AG09309 (cell line): ENCODE measurements at regions not wholly inside any gene's neighbourhood (a gene's known extent, or its start where the extent isn't known, plus 50 kb on each side); places are given as distances from the start of the nearest gene placed in this dataset.
"Not testable (repeated sequence)": the region's sequence is repeated elsewhere in the genome, so short reads cannot be mapped to it uniquely, and the experiment has no call there.

Experiments
- DNase-seq: peaks from one replicate; pipeline ENCODE4 v3.0.0-alpha.2; 2010; ENCODE audit warnings: low read depth
- H3K4me3 ChIP-seq: 2 replicates; pipeline ENCODE4 v1.5.1; 2011; ENCODE audit warnings: mild to moderate bottlenecking, low read depth, low read length, moderate library complexity; ENCODE audit not compliant: control insufficient read depth
- TF ChIP-seq, protein P1 (sequence below): IDR thresholded peaks from 2 replicates; pipeline ENCODE4 v1.5.1; 2011; ENCODE audit warnings: mild to moderate bottlenecking, low read depth, low read length, inconsistent platforms; ENCODE audit not compliant: insufficient read depth, control insufficient read depth; ENCODE audit errors: missing control alignments

DNA sequence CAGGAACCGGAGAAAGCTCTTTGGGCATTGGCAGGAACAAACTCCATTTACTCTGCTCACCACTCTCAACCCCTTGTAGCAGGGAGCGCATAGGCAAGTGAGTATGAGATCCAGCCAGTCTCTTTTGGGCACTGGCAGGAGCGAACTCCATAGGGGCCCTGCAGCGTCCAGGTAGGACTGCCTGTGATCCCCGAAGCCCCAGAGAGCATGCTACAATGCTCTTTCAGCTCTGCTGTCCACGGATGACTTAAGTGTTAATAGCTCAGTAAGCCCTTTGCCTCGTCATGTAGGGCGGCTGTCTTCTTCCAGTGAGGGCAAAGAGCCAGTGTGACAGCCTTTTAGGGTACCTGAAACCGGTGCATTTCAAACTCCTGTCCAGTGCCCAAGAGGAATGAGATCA is 1525.6 kb upstream of the RAG2 start:
- DNase-seq = no peak
- TF ChIP-seq, protein P1, sequence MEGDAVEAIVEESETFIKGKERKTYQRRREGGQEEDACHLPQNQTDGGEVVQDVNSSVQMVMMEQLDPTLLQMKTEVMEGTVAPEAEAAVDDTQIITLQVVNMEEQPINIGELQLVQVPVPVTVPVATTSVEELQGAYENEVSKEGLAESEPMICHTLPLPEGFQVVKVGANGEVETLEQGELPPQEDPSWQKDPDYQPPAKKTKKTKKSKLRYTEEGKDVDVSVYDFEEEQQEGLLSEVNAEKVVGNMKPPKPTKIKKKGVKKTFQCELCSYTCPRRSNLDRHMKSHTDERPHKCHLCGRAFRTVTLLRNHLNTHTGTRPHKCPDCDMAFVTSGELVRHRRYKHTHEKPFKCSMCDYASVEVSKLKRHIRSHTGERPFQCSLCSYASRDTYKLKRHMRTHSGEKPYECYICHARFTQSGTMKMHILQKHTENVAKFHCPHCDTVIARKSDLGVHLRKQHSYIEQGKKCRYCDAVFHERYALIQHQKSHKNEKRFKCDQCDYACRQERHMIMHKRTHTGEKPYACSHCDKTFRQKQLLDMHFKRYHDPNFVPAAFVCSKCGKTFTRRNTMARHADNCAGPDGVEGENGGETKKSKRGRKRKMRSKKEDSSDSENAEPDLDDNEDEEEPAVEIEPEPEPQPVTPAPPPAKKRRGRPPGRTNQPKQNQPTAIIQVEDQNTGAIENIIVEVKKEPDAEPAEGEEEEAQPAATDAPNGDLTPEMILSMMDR = no peak
- H3K4me3 ChIP-seq = no peak overlapping the region

DNA sequence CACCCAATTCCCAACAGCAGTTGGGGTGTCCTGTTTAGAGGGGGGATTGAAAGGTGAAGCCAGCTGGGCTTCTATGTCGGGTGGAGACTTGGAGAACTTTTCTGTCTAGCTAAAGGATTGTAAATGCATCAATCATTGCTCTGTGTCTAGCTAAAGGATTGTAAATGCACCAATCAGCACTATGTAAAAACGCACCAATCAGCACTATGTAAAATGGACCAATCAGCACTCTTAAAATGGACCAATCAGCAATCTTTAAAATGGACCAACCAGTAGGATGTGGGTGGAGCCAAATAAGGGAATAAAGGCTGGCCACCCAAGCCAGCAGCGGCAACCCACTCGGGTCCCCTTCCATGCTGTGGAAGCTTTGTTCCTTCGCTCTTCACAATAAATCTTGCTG is 1518.6 kb upstream of the RAG2 start:
- not testable (repeated sequence) for DNase-seq, H3K4me3 ChIP-seq

DNA sequence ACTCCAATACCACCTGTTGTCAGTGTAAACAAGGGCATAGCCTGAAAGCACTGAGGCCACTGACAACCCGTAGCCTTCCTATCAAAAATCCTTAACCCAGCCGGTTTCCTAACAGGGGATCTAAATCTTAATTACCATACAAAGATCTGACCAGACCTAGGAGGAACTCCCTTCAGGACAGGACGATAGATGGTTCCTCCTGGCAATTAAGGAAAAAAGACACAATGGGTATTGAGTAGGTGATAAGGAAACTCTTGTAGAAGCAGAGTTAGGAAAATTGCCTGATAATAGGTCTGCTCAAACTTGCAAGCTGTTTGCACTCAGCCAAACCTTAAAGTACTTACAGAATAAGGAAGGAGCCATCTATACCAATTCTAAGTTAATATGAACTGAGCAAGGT is 1517.3 kb upstream of the RAG2 start:
- not testable (repeated sequence) for DNase-seq

DNA sequence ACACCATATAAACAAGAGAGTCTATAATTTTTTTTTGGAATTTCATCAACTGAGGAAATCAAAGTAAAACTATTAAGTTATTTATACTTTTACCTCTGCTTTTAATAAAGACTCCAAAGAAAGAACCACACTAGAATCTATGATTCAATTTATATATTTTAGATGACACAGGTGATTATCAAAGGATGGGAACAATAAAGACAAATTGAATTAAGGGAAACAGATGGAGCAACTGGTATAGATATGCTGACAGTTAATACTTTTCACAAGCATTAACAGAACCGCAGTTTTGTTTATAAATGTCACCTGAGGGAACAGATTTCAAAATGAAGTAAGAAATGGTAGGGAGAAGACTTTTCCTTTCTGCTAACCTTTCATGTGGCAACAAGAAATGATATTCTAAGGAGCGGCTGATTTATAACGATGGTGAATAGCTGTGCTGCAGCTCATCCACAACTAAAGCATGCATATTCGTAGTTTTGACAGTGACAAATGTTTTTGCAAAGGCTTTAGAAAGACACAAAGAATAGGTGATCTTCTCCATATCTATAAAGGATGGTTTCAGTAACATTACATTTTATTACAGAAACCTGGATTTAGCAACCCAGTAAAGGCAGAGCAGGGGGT is 1502.9 kb upstream of the RAG2 start:
- no peak overlapping the region for H3K4me3 ChIP-seq
- TF ChIP-seq, protein P1 = no peak
- no peak for DNase-seq

More for the DNA sequence above, 1517.3 kb upstream of the RAG2 start:
- H3K4me3 ChIP-seq = not testable (repeated sequence)

DNA sequence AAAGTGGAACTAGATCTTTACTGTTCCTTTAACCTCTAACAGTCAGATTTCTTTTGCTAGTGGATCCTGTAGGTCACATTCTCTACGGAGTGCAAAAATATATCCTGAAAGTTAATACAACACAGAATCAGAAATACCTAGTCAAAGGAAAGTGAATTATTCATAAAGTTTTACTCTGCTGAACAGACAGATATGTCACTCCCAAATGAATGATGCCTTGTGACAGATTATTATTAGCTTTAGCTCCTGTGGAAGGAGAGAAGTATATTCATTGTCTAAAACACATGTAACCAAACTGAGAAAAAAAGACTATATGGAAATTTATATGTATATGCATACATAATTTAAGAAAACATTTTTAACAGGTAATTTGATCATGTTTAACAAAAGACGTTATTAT is 1497.2 kb upstream of the RAG2 start:
- DNase-seq = no peak
- no peak overlapping the region for H3K4me3 ChIP-seq
- TF ChIP-seq, protein P1 = no peak

DNA sequence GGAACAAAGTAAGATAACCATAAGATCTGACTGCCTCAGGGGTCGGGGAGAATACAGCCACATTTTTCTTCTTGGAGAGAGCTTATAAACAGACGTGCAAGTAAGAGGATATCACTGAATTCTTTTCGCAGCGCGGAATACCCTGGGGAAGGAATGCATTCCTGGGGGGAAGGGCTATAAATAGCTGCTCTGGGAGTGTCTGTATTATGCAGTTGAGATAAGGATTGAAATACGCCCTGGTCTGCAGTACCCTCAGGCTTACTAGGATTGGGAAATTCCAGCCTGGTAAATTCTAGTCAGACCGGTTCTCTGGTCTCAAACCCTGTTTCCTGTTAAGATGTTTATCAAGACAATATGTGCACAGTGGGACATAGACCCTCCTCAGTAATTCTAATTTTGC is 1491.7 kb upstream of the RAG2 start:
- TF ChIP-seq, protein P1 = no peak
- DNase-seq = no peak
- H3K4me3 ChIP-seq = no peak overlapping the region

DNA sequence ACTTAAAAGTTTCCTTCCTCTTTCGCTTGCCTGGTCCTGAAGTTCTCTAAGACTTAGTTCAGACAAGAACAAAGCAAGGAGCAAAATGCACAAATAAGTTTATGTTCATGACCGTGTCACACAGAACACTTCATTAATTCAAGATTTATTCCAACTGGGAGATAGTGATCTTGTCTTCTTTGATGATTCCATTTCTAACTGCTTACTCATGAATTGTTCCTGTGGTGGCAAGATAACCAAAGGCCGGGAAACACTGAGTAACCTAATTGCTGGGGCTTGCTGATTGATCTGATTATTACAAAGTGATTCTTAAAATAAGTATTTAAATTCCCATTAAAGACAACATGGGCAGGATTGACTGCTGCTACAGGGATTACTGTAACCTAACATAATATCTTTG is 1462.9 kb upstream of the RAG2 start:
- no peak overlapping the region for H3K4me3 ChIP-seq
- no peak for DNase-seq
- TF ChIP-seq, protein P1 = no peak

DNA sequence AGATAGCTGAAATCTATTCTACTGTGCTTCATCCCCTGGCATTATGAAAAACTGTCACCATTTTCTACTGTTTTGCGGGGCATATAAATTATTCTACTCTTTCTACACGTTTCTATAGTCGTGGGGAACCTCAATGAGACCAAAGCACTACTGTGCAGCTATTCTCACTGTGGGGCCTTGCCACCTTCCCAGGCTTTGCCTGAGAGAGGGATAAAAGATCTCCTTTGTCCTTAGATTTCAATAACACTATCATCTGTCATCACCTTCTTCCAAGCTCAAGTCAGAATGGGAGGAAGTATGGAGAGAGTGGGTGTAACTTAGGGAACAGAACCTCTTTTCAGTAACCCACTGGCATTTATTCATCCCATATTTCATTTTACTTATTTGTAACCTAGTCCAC is 1462.1 kb upstream of the RAG2 start:
- H3K4me3 ChIP-seq = no peak overlapping the region
- no peak for DNase-seq
- TF ChIP-seq, protein P1 = no peak
